ENCODE measurements at regions not wholly inside any gene's neighbourhood (a gene's known extent, or its start where the extent isn't known, plus 50 kb on each side); places are given as distances from the start of the nearest gene placed in this dataset.
A peak's percentile ranks its signal among the peaks of the same experiment; 100 is the strongest.

DNA sequence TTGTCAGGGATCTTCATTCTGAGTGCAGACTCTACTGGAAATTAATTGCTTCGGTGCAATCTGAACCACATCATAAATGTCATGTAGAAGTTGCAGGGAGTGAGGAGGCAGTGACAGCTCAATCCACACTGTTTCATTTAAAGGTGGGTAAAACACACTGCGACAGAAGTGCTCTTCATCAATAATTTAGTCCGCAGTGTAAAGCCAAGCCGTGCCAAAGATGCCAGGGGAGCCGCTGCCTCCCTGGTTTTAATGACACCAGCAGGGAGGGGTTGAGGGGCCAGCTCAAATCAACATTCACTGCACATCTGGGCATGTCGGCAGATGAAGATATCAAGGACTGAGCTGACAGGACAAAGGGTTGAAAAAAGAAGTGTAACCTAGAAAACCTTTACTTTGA lies 305.7 kb upstream of the VRK2 start:
- no peak for DNase-seq

GRCh38 chr2:57753636-57754035 lies 293.0 kb upstream of the VRK2 start:
- no peak for DNase-seq

GRCh38 chr2:57758686-57759085 lies 287.9 kb upstream of the VRK2 start:
- no peak for DNase-seq

DNA sequence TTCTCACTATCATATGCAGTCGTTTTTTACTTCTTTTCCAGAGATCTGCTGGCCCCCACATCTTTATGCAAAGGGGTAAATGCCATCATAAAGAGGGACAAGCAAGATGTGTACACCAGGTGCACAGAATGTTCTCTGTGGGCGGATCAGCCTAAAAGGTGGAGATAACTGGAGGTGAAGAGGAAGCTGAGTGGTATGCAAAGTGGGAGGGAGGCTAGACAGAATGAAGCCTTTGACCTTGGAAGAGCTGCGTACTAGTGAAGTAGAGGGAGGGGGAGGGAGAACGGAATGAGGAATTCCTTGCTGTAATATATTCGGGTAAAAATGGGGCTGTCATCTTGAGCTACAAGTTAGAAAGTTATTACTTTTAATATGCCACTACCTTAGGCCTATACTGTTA lies 287.5 kb upstream of the VRK2 start:
- no peak for DNase-seq

GRCh38 chr2:57759822-57760300 lies 286.7 kb upstream of the VRK2 start:
- DNase-seq = peak; percentile 78

- DNase-seq = no peak
Measured at GRCh38 chr2:57760381-57760801, 286.2 kb upstream of the VRK2 start.

DNA sequence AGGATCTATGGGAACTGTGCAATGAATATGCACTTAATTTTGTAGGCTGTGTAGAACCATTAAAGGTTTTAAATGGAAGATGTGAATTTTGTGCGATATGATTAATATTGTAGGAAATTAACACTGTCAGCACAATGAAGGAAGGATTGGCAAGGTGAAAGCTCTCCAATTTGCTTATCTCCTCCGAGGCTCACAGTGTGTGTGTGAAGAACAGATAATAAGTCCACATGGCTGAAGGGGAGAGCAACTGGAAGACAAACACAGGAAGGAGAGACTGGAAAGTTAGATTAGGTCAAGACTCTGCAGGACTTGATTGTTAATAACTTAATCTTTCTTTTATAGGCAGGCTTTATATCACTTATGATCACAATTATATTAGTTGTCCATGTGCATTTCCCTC lies 269.7 kb upstream of the VRK2 start:
- no peak for DNase-seq

DNA sequence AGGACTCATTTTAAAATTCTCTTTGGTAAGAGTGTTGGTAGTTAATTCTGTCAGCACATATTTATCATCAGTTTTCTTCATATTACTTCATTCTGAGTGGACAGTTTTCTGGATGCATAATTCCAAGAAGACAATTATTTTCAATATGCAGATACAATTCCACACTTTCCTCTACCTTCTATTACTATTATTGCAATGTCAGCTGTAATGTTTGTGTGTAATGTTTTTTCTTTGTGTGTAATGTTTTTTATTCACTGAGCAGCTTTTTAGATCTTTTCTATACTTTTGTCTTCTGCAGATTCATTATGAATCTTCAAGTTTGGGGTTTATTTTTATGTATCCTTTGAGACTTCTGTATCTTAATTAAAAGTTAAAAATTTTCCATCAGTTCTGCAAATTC lies 264.0 kb upstream of the VRK2 start:
- DNase-seq = no peak

- DNase-seq = no peak
Measured at GRCh38 chr2:57793310-57793709, 253.3 kb upstream of the VRK2 start.

DNA sequence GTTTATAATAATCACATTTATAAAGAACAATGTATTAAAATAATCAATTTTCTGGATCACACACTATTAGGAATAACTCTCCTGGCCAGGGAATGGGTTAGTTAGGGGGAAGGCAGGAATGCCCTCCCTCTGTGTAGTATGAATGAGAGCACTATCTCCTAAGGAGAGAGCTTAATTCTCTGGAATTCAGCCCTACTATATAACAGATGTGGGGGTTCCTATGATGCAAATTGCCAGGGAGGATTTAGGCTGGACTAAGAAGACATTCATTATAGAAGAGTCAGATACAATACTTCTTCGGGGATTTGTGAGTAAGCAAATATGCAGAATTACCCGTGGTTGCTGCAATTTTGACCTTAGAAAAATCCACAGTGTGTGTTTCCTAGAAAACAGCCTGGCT lies 250.1 kb upstream of the VRK2 start:
- DNase-seq = no peak

- DNase-seq = no peak
Measured at GRCh38 chr2:57798346-57798745, 248.3 kb upstream of the VRK2 start.

- no peak for DNase-seq
Measured at GRCh38 chr2:57802243-57802642, 244.4 kb upstream of the VRK2 start.

GRCh38 chr2:57804971-57805370 lies 241.6 kb upstream of the VRK2 start:
- DNase-seq = no peak

DNA sequence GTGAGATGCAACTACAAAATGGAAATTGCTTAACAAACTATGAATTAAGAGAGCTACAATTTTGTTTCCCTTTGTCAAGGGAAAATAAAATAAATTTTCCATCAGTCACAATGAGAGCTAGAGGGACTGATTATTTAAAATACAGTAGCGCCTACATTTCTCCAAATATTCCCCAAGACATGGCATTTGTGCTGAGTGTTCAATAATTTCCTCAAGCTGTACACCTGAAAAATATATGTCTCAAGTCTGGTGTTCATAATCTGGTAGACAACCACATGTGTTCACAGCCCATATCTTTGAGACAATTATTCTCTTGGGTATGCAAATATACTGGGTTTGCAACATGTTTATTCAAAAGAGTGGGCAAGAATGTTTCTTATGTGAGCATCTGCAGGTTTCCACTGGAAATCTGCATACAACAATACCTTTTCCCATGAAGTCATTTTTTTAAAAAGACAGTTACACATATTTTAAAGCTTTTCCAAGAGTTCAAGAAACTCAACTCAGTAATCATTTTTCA lies 240.1 kb upstream of the VRK2 start:
- DNase-seq = no peak

- no peak for DNase-seq
Measured at GRCh38 chr2:57809230-57809629, 237.4 kb upstream of the VRK2 start.

- no peak for DNase-seq
Measured at GRCh38 chr2:57821088-57821487, 225.5 kb upstream of the VRK2 start.

GRCh38 chr2:57828221-57828620 lies 218.4 kb upstream of the VRK2 start:
- DNase-seq = no peak

DNA sequence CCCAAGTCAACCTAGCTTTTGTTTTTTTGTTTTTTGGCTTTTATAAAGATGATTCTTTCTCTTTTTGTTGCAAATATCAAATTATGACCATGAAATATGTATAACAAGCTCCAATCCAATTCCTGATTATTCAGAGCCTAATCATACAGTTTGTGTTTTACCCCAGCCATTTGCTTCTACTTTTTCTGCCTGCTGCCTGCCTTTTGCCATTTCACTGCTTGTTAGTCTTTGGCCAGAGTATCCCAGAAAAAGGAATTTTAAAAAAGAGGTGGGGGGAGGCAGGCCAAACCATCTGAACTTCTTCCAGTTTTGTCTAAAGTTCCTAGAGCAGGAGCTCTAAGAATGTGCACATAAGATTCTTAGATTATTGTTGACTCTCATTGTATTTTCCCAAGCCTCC lies 211.9 kb upstream of the VRK2 start:
- no peak for DNase-seq

- peak; percentile 10 for DNase-seq
Measured at GRCh38 chr2:57842531-57842930, 204.1 kb upstream of the VRK2 start.

GRCh38 chr2:57843158-57843557 lies 203.4 kb upstream of the VRK2 start:
- DNase-seq = no peak

- DNase-seq = no peak
Measured at GRCh38 chr2:57848723-57849122, 197.9 kb upstream of the VRK2 start.

DNA sequence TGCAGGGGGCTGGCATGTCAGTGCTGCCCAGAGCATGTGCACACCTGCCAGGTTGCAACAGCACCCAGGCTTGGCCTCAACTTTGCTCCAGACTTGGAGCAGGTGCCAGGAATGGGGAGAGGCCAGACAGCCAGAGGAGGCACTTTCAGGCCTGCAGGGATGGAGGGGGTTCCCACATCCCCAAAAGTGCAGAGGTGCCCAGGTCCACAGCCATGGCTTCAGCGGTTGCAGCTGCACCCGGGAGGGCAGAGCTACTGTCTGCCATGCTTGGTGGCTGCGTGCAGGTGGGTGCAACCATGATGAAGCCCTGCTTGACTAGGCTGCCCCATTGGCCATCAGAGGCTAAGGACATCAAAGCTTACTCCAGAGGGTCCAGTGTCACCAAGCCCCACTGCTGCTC lies 196.8 kb upstream of the VRK2 start:
- DNase-seq = no peak

- no peak for DNase-seq
Measured at GRCh38 chr2:57850415-57851130, 196.0 kb upstream of the VRK2 start.

DNA sequence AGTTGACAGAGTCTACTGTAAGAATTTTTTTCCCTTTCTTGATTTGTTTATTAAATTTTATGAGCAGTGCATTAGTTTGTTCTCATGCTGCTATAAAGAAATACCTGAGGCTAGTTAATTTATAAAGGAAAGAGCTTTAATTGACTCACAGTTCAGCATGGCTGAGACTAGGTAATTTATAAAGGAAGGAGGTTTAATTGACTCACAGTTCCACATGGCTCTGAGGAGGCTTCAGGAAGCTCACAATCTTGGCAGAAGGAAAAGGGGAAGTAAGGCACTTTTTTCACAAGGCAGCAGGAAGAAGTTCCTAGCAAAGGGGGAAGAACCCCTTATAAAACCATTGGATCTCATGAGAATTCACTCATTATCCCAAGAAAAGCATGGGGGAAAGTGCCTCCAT lies 191.4 kb upstream of the VRK2 start:
- no peak for DNase-seq

DNA sequence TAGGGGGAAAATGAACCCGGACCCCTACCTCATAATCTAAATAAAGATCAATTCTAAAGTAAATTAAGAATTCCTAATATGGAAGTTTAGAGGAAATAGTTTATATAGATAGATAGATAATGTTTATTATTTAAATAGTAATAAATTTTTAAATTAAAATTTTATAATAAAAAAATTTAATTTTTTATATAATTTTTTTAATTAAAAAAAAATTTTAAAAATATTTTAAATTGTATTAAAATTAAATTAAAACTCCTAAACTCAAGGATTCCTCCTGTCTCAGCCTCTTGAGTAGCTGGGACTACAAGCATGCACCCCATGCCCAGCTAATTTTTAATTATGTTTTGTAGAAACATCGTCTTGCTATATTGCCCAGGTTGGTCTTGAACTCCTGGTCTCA lies 186.9 kb upstream of the VRK2 start:
- DNase-seq = no peak

All from EL (cell line).